Calu3 (cell line): ENCODE measurements at regions not wholly inside any gene's neighbourhood (a gene's known extent, or its start where the extent isn't known, plus 50 kb on each side); places are given as distances from the start of the nearest gene placed in this dataset.

Source experiments
- BruUV-seq: library from RNA; stranded (reverse); fragments of 400-500 nt; replicated peaks from 2 replicates; lab custom pipeline; 2021; lab: Mats Ljungman, UMichigan
- CTCF ChIA-PET: fragments of 300-600 bp; sonication (Branson Sonifier 250); formaldehyde crosslinking; loops from one replicate; lab custom pipeline; 2022; ENCODE audit warnings: antibody characterized with exemption; lab: Charles Lee
- DNase-seq: peaks from one replicate; pipeline ENCODE4 v3.0.0; 2022
- H3K27ac Mint-ChIP-seq: one replicate; pipeline ENCODE4 v1.8.0; 2022; ENCODE audit warnings: mixed read lengths; ENCODE audit not compliant: unreplicated experiment
- H3K27me3 Mint-ChIP-seq: one replicate; pipeline ENCODE4 v1.8.0; 2022; ENCODE audit warnings: mixed read lengths; ENCODE audit not compliant: unreplicated experiment
- H3K36me3 Mint-ChIP-seq: one replicate; pipeline ENCODE4 v1.8.0; 2022; ENCODE audit warnings: mild to moderate bottlenecking, moderate library complexity, mixed read lengths; ENCODE audit not compliant: insufficient read depth, unreplicated experiment
- H3K4me1 Mint-ChIP-seq: one replicate; pipeline ENCODE4 v1.8.0; 2022; ENCODE audit warnings: mild to moderate bottlenecking, low read depth, mixed read lengths; ENCODE audit not compliant: unreplicated experiment
- H3K4me3 Mint-ChIP-seq: one replicate; pipeline ENCODE4 v1.8.0; 2022; ENCODE audit warnings: mild to moderate bottlenecking, low read depth, moderate library complexity, mixed read lengths; ENCODE audit not compliant: unreplicated experiment
- H3K9me3 Mint-ChIP-seq: one replicate; pipeline ENCODE4 v1.8.0; 2022; ENCODE audit warnings: low read depth, mixed read lengths; ENCODE audit not compliant: unreplicated experiment
- CTCF ChIP-seq: fragments of 200-600 bp; IDR thresholded peaks from one replicate; pipeline ENCODE4 v1.8.0; 2022; ENCODE audit warnings: antibody characterized with exemption; ENCODE audit not compliant: unreplicated experiment
- intact Hi-C: fragments of 100-400 bp; cut with micrococcal nuclease; formaldehyde crosslinking; loops from one replicate; pipeline ENCODE4 v1.10.0; 2022; ENCODE audit not compliant: unreplicated experiment

GRCh38 chr2:172216477-172216876 lies 113.8 kb upstream of the DLX2 start:
- no TSS peak for BruUV-seq
- CTCF ChIA-PET, result interaction anchor here (1.1 kb wide), 1 partner anchor 10 kb away, joined by 3 read pairs; no protein-coding TSS in a partner anchor
- no peaks in the 10 kb centered on the region for H3K36me3 Mint-ChIP-seq
- H3K27me3 Mint-ChIP-seq, result no peaks in the 10 kb centered on the region
- H3K4me1 Mint-ChIP-seq, result no peaks in the 10 kb centered on the region
- no peak overlapping the region for H3K27ac Mint-ChIP-seq
- intact Hi-C loops, result no loop called here
- H3K4me3 Mint-ChIP-seq, result no peak overlapping the region
- no peak for TF ChIP-seq CTCF
- H3K9me3 Mint-ChIP-seq, result no peaks in the 10 kb centered on the region
- no peak for DNase-seq

GRCh38 chr2:172219201-172219600 lies 116.5 kb upstream of the DLX2 start:
- no peak for TF ChIP-seq CTCF
- CTCF ChIA-PET, result no interaction called here
- no peaks in the 10 kb centered on the region for H3K4me1 Mint-ChIP-seq
- no peak for DNase-seq
- H3K9me3 Mint-ChIP-seq, result no peaks in the 10 kb centered on the region
- H3K4me3 Mint-ChIP-seq, result no peak overlapping the region
- BruUV-seq, result no TSS peak
- intact Hi-C loops, result no loop called here
- H3K27me3 Mint-ChIP-seq, result no peaks in the 10 kb centered on the region
- H3K27ac Mint-ChIP-seq, result no peak overlapping the region
- H3K36me3 Mint-ChIP-seq, result no peaks in the 10 kb centered on the region

- no peak overlapping the region for H3K27ac Mint-ChIP-seq
- intact Hi-C loops, result no loop called here
- DNase-seq, result no peak
- no peaks in the 10 kb centered on the region for H3K9me3 Mint-ChIP-seq
- BruUV-seq, result no TSS peak
- H3K4me1 Mint-ChIP-seq, result no peaks in the 10 kb centered on the region
- H3K36me3 Mint-ChIP-seq, result no peaks in the 10 kb centered on the region
- CTCF ChIA-PET, result no interaction called here
- TF ChIP-seq CTCF, result no peak
- H3K27me3 Mint-ChIP-seq, result no peaks in the 10 kb centered on the region
- no peak overlapping the region for H3K4me3 Mint-ChIP-seq
These were observed 117.4 kb upstream of the DLX2 start for GRCh38 chr2:172220121-172220520.

GRCh38 chr2:172223601-172224054 lies 120.9 kb upstream of the DLX2 start:
- Mint-ChIP-seq H3K4me3 (no peak overlapping the region), H3K27me3 (no peaks in the 10 kb centered on the region), H3K27ac (no peak overlapping the region), H3K4me1 (peaks cover 2% of the 10 kb centered on the region), H3K36me3 (no peaks in the 10 kb centered on the region), H3K9me3 (no peaks in the 10 kb centered on the region)
- no peak for TF ChIP-seq CTCF
- DNase-seq, result no peak
- intact Hi-C loops, result no loop called here
- no TSS peak for BruUV-seq
- CTCF ChIA-PET, result interaction anchor here (0.7 kb wide), 1 partner anchor 66 kb away, joined by 3 read pairs; no protein-coding TSS in a partner anchor
